GM23248 (cell line): ENCODE measurements at regions not wholly inside any gene's neighbourhood (a gene's known extent, or its start where the extent isn't known, plus 50 kb on each side); places are given as distances from the start of the nearest gene placed in this dataset.

Experiments
- EZH2 ChIP-seq: fragments of 200-600 bp; sonication (generic); IDR thresholded peaks from 2 replicates; pipeline ENCODE4 v1.6.1; 2018; ENCODE audit warnings: antibody characterized with exemption, mild to moderate bottlenecking; ENCODE audit not compliant: insufficient read depth, poor library complexity, severe bottlenecking
- EZH2phosphoT487 ChIP-seq: fragments of 200-600 bp; sonication (generic); IDR thresholded peaks from 2 replicates; pipeline ENCODE4 v1.6.1; 2018; ENCODE audit warnings: antibody characterized with exemption, moderate library complexity, mild to moderate bottlenecking, low read depth; ENCODE audit not compliant: insufficient read depth

- TF ChIP-seq EZH2, result no peak
- no peak for TF ChIP-seq EZH2phosphoT487
Measured at GRCh38 chr18:72692086-72692485, 147.9 kb upstream of the CBLN2 start.
